ENCODE measurements at regions not wholly inside any gene's neighbourhood (a gene's known extent, or its start where the extent isn't known, plus 50 kb on each side); places are given as distances from the start of the nearest gene placed in this dataset.
A peak's percentile ranks its signal among the peaks of the same experiment; 100 is the strongest.

DNA sequence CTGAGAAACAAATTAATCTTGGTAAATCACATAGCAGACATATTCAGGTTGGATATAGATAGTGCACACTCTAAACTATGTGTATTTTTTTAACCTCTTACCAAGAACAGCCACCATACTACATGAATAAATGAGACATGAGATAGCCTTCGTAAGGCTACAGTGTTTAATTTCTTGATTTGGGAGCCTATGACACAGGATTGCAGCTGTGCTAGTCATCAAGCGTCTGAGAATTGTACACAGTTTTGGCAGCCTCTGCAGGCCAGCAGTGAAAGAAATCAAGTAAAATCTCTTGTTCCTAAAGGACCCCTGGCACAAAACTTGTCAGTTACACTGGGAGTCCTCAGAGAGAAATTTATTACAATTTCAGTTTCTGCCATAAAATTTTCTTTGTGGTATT lies 236.1 kb downstream of the C12orf50 start:
- DNase-seq (ENCODE audit: low read depth, low spot score), result no peak

DNA sequence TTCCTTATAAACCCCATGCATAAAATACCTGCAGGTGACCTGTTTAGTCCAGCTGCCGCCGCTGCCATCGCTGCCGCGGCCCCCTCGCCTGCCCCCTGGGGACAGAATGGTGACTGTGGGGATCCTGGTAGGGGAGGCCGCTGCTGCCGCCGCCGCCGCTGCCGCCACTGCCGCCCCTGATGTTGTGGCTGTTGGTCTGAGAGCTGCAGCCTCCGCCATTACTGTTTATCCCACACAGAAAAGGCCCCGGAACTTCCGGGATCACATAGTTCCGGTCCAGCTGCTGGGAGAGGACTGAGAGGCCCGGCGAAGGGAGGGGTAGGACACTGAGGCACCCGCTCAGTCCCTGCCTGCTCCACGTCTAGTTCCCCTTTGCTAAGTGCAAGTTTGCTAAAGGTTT lies 244.9 kb downstream of the C12orf50 start:
- no peak for DNase-seq (ENCODE audit: low read depth, low spot score)

DNA sequence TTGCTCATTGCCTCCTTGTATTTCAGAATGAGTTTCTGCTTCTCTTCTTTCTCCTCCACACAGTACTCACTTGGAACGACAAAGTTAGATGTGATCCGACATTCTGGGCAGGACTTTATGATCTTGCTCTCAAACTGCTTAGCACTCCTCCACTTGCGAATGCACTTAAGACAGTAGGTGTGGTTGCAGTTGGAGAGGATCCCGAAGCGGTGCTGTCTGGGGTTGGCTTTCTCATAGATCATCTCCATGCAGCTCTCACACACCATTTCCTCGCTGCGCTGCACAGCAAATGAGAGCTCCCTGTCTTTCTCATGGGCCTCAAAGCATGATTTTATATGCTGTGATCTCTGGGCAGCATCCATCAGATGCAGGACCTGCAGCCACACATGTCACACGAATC lies 245.7 kb downstream of the C12orf50 start:
- no peak for DNase-seq (ENCODE audit: low read depth, low spot score)

DNA sequence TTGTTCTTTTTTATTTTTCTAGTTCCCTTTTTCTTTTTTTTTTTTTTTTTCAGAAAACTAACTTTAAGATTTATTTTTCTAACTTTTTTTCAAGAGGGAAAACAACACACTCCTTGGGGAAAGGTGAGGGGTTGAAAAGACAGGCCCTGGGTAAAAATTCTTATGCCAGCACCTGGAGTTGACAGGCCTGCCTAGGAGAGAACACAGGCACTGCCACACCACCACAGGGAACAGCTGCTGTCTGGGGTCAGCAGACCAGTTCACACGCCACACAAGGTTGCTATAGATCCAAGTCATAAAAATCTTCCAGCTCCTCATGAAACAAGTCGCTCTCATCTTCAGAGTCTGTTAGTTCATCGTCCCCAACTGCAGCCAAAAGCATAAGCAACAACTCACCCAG lies 246.4 kb downstream of the C12orf50 start:
- no peak for DNase-seq (ENCODE audit: low read depth, low spot score)

DNA sequence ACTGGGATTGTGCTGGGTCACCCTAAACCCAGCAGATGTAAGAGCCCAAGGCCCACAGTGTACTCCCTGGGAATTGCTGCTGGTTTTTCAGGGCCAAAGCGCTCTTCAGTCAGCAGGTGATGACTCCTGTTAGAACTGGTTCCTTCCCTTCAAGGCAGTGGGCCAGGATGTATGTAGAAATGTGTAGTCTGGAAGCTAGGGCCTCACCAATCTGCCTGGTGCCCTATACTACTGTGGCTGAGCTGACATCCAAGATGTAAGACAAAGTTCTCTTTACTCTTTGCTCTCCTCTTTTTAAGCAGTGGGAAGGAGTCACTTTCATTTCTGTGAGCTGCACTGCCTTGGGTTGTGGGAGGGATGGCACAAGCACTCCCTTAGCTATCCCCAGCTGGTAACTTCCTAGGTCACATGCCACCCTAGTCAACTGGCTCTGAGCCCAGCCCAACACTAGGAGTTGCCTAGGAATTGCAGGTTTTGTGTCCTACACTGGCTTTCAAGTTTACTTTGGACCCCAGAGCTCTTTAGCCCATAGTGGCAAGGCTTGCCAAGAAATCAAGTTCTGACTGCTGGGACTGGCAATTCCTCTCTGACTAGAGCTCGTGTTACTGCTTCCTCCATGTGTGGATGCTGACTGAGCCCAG lies 249.2 kb downstream of the C12orf50 start:
- peak; percentile 36 for DNase-seq (ENCODE audit: low read depth, low spot score)

DNA sequence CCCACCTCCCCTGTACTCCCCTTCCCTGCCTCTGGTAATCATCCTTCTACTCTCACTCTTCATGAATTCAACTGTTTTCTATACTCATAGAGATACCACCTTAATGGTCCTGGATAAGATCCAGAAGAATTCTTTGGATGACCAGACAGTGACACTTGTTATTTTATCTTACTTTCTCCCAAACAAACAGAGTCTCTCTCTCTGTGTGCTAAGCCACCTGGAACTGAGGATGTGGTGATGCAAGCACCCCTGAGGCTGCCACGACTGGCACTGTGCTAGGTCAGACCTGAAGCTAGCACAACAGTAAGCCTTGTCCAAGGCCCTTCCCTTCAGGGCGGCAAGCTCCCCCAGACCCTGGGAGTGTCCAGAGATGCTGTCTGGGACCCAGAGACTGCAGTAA lies 250.2 kb downstream of the C12orf50 start:
- no peak for DNase-seq (ENCODE audit: low read depth, low spot score)

DNA sequence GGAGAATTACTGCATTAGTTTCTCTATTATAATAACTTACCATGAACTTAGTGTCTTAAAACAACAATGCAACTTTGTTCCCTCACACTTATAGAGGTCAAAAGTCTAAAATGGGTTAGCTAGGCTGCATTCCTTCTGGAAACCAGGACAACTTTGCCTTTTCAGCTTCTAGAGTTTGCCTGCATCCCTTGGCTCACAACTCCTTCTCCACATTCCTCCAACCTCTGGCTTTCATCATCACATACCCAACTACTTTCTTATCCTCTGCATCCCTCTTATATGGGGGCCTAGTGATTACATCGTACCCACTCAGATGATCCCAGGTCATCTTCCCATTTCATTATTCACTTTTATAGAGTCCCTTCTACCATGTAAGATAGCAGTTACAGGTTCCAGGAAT lies 251.1 kb downstream of the C12orf50 start:
- no peak for DNase-seq (ENCODE audit: low read depth, low spot score)

DNA sequence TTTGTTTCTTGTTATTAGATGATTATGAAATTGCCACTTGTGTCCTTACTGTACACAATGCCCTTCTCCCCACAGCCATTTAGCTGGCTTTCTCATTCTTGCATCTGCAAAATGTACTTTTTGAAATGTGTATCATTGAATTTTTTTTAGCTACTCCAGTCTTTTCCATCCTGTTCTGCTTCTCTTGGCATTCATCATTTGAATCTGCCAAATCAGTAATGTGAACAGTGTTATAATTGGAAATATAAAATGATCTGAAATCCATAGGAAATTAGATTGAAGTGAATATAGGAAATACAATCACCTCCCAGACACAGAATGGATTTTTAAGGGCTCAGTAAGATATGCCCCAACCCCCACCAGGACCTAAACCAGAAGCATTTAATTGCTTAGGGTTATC lies 253.4 kb downstream of the C12orf50 start:
- DNase-seq (ENCODE audit: low read depth, low spot score), result no peak

DNA sequence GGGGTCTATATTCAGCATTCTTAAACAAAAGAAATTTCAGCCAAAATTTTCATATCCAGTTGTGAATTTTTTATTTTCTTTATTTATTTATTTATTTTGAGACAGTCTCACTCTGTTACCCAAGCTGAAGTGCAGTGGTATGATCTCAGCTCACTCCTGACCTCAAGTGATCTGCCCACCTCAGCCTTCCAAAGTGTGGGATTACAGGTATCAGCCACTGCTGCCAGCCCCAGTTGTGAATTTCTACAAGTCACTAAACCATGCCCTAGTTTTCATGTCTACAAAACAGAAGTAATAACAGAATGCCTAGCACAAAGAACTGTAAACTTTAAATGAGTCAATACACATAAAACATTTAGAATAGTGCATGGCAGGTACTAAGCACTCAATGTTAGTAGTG lies 254.2 kb downstream of the C12orf50 start:
- DNase-seq (ENCODE audit: low read depth, low spot score), result no peak

DNA sequence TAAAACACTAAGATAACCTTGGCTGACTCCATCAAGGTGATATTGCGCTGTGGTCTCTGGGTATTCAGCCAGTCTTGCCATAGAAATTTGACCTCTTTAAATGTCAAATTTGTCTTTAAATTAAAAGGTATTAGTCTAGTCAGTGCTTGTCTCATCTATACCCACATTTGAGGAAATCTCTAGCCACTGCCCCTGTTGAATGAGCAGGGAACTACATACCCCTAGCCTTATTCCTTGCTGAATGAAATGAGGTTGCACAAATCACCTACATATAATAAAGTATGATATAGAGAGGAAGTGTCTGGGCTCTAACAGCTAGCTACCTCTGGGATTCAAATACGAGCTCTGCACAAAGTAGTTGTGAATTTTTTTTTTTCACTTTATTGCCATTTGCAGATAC lies 256.8 kb downstream of the C12orf50 start:
- no peak for DNase-seq (ENCODE audit: low read depth, low spot score)

DNA sequence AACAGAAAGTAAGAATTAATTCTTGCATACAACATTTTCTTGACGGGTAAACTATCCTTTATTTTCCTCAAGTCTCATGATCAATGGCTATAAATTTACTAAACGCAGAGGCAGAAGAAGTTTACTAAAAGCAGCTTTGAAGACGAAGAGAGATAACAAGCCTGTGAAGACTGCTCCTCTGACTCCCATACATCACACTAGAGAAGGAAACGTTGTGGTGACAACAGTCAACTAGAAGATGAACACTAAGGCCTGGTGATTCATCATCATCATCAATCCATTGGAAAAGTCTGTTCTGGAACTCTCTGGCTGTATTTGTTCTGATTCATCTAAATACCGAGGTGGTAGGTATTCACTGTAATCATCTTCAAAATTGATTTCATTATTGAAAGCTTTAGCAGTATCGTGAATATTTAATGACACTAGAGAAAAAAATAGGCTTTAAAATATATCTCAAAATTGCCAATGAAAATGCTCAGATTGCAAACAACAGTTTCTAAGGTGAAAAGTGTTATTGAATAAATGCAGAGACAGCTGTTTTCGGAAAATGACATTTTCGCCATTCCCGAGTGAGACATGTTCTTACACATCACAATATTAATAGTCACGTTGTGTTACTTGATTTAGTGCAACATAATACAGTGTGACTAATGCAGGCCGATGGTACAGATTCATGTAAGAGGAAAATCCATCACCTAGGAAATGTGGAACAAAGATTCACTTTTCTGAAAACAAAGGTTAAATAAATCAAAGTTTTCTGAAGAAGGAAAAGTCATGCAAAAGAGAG lies 260.5 kb downstream of the C12orf50 start:
- DNase-seq (ENCODE audit: low read depth, low spot score), result no peak

DNA sequence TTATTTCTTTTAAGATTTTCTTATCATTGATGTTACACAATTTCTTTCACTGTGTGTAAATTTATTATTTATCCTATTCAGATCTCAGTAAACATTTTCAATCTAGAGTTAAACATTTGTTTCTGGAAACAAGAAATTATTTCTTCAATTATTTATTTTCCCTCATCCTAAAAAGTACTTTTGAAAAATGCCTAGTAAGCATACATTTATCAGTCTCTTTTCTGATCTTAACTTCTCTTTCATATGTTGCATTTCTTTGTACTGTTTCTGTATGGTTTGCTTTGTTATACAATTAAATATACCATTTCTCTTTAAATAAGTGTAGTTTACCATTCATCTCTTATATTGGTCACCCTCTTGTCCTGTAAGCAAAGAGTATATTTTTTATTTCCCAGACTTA lies 263.2 kb downstream of the C12orf50 start:
- no peak for DNase-seq (ENCODE audit: low read depth, low spot score)

DNA sequence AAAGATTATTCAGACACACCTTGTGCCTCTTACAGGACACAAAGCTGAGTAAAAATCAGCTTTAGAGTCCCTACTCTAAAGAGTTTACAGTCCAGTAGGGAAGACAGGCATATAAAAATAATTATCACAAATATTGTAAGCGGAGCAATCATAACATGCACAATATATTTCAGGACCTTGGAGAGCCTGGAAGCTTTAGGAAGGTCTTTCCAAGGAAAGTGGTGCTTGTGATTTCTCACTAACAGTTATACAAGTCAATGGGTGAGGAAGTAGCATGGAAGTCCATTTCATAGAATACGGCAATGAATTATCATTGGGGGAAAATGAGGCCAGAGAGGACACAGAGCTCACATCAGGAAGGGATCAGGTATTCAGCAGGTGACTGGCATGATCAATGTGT lies 268.3 kb downstream of the C12orf50 start:
- no peak for DNase-seq (ENCODE audit: low read depth, low spot score)

DNA sequence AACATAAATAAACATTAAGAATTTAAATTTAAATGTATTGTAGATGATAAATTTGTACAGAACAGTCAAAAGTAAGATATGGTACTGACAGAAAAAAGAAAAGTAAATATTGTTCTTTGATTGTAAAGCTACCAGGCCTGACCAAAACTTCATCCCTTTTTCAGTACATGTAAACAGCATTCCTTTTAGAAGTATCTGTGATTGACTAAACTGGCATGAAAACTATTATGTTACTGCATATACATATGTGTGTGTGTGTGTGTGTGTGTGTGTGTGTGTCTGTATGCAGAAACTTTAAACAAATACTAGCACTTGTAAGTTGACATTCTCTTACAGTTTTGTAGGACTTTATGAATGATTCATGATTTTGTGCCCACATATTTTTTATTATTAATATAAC lies 270.9 kb downstream of the C12orf50 start:
- no peak for DNase-seq (ENCODE audit: low read depth, low spot score)

DNA sequence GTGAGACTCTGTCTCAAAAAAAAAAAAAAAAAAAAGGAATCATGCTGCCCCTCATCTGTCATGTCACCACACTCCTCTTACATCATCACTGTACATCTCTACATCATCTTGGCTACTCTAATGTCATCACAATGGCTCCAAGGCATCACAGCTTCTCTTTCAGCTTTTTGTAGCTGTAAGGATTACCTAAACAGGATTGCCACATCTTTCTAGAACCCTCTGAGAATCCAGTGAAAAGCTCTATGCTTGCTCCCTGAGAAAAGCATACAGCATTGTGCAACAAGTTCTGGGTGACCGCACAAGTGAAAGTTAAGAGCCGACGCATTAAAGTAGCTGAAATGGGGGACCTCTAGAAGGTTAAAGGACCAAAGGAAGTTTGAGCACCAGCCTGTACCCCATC lies 272.5 kb downstream of the C12orf50 start:
- DNase-seq (ENCODE audit: low read depth, low spot score), result no peak

DNA sequence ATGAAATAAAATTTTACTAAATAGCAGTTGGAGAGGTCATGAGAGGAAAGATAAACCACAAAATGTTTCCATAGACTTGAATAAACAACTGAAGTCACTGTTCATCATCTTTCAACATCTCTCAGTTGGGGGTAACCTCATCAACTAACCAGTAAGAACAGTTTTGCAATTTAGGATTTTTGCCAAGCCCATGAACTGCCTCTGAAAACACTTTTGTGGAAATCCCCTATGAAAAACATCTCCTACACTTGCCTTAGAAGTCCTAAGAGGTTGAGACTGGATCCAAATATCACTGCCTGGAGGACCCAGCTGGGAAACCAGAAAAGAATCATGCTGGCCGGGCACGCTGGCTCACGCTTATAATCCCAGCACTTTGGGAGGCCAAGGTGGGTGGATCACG lies 273.1 kb downstream of the C12orf50 start:
- DNase-seq (ENCODE audit: low read depth, low spot score), result peak; percentile 95

DNA sequence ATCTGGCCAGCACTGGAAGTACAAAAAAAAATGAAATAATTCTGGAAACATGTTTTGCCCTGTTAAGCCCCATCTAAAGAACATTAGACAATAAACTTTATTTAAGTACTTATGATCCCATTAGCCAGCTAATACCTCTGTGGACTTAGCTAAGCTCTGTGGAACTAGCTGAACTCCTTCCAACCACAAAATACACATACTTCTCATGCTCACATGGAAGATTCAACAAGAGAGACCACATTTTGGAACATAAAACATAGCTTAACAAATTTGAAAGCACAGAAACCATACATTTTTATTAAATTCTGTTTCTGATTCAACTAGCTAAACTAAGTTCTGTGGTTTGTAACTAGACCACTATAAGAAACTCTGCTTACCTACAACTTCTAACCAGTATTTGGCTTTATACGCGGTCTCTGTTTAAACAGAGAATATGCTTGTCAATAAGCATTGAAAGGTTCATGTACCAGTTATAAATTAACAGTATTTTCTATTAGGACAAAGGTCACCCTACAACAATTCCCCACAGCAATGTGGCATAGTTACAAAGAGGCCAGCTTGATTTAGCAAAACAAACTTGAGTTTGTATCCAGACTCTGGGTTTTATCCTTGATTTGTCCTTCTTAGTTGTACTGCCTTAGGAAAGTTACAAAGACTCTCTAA lies 300.1 kb downstream of the C12orf50 start:
- DNase-seq (ENCODE audit: low read depth, low spot score), result no peak

DNA sequence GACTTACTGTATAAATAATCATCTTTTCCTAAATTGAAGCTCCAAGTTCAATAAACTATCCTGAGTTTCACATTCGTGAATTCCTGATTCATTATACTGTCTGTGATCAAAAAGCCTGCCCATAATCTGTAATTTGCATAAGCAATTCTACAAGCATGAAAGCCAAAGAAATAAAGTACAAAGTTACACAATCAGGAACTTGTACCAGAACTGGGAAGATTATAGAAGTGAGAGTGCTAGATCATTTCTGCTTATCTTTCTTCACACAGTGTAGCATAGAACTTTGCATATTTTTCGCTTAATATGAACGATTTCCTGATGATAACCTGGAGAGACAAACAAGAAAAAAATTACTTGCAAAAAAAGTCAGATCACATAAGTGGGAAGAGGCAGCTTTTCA lies 308.2 kb downstream of the C12orf50 start:
- DNase-seq (ENCODE audit: low read depth, low spot score), result no peak

DNA sequence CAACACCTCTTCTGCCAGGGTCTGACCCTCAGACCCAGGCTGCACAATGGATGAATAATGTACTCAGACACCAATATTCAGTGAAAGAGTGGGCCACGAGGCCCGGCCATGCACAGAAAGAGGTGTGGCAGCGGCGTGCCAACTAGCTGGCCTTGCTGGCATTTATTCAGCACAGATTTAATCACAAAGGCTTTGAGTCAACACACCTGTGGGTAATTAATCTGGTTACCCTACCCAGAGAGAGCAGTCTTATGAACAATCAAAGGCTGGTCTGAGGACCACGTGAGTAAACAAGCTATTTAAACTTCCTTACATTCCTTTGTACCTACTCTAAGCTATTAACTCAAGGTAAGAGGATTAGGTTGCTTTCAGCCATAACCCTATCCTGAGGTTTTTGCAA lies 324.8 kb downstream of the C12orf50 start:
- DNase-seq (ENCODE audit: low read depth, low spot score), result no peak

DNA sequence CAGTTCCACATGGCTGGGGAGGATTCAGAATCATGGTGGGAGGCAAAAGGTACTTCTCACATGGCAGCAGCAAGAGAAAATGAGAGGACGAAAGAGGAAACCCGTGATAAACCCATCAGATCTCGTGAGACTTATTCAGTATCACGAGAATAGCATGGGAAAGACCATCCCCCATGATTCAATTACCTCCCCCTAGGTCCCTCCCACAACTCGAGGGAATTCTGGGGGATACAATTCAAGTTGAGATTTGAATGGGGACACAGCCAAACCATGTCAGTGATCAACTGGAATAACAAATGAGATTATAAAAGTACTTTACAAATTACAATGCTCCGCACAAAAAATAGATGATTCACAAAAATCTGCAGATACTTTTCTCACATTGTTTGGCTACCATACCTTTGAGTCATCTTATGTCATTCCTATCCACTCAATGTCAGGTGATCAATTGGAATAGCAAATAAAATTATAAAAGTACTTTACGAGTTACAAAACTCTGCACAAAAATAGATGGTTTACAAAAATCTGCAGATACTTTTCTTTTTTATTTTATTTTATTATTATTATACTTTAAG lies 338.9 kb downstream of the C12orf50 start:
- DNase-seq (ENCODE audit: low read depth, low spot score), result no peak

DNA sequence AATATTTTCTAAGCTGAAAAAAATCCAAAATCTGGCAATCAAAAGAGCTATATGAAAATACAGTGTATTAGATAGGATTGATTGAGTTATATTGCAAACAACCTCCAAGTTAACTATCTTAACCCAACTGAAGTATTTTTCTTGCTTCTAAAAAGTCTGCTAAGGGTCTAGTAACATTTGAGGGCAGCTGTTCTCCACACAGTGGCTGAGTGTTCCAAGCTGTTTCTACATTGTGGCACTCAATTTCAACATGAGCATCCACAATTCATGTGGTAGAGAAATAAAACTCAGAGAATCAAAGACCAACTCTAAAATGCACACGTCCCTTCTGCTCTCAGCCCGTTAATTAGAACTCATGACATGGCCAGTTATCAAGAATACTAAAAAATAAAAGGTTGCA lies 340.0 kb downstream of the C12orf50 start:
- DNase-seq (ENCODE audit: low read depth, low spot score), result no peak

DNA sequence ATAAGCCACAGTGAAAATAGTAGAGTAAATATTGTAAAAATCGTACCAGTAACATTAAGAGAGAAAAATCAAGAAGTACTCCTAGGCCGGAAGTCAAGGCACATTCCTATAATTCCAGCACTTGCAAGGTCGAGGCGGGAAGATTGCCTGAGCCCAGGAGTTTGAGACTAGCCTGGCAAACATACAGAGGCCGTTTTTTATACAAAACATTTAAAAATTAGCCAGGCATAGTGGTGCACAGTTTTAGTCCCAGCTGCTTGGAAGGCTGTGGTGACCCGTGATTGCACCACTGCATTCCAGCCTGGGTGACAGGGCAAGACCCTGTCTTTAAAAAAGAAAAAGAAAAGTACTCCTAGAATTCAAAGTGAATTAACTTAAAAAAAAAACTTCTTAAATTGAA lies 341.8 kb downstream of the C12orf50 start:
- DNase-seq (ENCODE audit: low read depth, low spot score), result no peak

DNA sequence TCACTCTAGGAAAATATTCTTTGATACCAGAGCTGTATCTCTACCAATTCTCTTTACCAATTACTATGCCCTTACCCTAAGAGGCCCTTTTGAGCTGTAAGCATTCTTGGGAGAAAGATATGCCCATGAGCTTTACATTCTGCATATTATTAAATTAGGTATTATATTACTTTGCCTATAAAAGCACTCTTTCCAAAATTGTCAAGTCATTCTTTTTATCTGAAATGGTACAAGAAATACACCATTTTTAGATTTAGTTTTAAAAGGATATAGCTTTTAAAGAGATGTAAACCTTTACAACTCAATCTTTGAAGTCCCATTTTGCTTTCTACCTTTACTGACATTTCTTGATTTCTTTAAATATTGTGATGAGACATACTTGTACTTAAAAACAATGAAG lies 343.5 kb downstream of the C12orf50 start:
- no peak for DNase-seq (ENCODE audit: low read depth, low spot score)
